Right hindlimb (tissue), 1 donor: ENCODE measurements at regions not wholly inside any gene's neighbourhood (a gene's known extent, or its start where the extent isn't known, plus 50 kb on each side); places are given as distances from the start of the nearest gene placed in this dataset.
"Not testable (repeated sequence)": the region's sequence is repeated elsewhere in the genome, so short reads cannot be mapped to it uniquely, and the experiment has no call there.

Source experiments
- DNase-seq: peaks from one replicate; pipeline ENCODE4 v3.0.0-alpha.2; 2018

DNA sequence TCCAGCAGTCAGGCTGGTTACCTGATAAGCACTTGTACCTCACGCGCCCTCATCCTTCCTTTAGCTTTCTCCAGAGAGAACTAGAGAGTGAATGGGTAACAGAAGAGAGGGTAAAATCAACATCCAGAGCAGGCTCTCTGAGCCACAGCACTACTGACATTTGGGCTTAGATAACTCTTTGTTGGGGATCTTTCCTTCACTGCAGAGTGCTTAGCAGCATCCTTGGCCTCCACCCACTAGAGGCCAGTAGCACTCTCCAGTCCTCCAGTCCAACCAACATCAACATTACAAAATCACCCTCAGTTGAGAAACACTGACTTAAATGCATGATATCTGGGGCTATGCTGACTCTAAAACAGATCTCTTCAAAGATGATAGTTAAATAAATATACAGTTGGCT lies 220.7 kb downstream of the TACR3 start:
- DNase-seq, result no peak

DNA sequence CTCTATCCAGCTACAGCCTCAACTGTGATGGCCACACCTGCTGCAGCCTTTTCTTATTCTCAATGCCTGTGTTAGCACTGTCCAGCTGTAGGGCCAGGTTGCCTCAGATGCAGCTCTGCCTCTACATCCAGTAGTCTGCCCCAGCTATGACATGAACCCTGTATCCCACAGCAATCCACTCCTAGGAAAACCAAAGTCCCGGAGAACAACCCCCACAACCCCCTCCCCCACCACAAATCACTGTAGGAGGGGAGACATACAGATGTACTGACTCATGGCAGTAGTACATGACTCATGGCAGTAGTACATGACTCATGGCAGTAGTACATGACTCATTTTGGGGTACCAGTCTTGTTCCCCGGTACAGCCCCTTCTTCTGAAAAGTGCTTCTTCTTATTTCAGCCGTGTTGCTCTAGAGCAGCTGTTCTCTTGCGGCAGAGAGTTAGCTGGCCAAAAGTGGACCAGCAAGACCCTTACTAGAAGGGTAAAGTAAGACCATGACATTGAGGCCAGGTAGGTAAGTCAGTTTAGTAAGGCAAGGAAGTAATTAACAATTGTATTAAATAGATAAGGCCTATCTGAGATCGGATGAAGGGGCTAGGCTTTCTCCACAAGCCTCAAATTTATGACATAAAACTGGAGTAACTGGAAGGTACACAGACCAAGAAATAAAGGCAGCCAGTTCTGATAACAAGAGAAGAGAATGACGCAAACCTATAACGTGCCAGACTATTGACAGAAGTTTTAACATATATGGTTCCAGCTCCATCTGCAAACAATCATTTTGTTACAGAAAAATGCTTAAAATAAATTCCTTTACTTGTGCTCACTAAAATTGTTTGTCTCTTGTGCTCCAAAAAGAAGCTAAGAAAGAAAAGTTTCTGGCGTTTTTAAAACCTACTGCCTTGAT lies 221.4 kb downstream of the TACR3 start:
- no peak for DNase-seq

DNA sequence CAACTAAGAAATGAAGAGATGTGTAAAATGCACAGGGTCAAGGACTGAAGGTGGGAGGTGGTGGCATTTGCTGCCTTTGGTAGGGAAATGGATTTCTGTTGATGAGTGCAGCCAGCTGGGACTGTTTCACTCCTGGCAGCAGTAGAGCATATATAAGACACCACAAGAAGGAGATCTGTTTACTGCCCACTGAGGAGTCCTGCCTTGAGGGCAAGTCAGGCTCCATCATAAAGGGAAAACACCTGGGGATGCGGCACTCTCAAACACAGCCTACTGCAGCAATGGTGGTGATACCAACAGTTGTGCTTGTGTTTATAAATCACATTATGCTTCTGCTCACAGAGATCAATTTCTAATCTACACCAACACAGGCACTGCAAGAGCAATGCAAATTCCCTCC lies 222.1 kb downstream of the TACR3 start:
- no peak for DNase-seq

DNA sequence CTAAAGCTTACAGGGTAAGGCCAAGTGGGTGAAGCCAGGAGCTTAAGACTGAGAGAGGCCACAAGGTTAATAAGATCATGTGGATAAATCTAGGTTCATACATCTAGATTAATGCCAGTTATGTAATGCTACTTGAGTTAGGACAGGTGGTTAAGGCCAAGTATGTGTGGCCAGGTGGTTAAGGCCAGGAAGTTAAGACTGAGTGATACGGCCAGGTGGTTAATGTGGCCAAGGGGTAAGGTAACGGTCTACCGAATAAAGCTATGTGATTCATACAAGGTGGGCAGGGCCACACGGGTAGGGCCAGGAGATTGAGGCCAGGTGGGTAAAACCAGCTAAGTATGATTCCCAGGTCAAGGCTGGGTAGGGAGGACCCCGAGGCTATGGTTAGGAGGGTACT lies 223.0 kb downstream of the TACR3 start:
- DNase-seq, result no peak

DNA sequence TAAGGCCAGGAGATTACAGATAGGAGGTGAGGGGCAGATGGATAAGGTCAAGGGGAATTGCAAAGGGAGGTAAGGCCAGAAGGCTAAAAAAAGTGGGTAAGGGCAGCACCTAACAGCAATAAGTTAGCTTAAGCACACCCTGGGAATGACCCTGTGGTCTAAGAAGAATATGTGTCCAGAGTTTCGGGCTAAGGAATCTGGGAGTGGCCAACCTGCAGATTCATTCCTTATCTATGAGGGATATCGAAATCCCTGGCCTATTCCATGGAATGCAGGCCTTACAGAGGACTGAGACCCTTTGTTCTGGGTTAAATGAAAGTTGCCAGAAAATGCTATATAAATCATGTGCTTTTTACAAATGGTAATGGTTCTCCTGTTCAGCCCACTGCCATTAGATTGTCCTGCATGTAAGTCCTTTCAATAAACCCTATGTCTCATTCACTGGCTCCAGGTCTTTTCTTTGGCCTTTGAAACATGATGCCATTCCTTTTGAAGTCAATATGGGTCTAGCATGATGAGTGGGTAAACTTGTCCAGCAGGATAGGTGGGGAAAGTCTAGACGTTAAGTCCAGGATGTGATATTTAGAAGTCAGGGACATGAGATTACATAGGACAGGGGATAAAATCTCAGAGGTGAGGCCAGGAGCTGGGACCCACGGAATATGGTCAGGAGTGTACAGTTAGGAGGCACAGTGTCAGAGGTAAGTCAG lies 226.2 kb downstream of the TACR3 start:
- no peak for DNase-seq

DNA sequence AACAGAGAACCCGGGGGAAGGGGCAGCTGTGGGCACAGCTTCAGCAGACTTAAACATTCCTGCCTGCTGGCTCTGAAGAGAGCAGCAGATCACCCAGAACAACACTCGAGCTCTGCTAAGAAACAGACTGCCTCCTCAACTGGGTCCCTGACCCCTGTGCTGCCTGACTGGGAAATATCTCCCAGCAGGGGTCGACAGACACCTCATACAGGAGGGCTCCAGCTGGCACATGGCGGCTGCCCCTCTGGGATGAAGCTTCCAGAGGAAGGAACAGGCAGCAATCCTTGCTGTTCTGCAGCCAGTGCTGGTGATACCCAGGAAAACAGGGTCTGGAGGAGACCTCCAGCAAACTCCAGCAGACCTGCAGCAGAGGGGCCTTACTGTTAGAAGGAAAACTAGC lies 234.5 kb downstream of the TACR3 start:
- DNase-seq, result not testable (repeated sequence)

DNA sequence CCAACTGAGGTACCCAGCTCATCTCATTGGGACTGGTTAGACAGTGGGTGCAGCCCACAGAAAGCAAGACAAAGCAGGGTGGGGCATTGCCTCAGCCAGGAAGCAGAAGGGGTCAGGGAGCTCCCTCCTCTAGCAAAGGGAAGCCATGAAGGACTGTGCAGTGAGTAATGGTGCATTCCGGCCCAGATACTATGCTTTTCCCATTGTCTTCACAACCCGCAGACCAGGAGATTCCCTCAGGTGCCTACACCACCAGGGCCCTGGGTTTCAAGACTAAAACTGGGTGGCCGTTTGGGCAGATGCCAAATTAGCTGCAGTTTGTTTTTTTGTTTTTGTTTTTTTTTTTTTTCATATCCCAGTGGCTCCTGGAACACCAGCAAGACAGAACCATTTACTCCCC lies 235.3 kb downstream of the TACR3 start:
- no peak for DNase-seq

DNA sequence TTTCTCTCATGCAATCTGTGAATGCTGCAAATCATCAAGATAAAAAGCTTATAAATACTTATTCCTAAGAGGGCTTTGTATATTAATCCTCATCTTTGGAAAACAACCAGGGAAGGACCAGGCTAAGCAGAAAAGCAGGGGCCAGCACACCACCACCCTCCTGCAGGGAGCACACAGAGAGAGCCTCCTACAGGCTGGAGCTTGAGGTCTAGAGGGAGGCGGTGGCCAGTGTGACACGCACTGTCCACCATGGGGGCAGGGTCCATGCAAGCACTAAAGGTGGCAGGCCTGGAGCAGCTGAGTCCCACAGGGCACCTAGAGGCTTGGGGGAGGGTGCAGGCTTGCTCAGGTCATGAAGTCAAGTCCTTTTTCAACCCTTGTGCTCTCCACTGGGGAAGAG lies 236.9 kb downstream of the TACR3 start:
- no peak for DNase-seq

DNA sequence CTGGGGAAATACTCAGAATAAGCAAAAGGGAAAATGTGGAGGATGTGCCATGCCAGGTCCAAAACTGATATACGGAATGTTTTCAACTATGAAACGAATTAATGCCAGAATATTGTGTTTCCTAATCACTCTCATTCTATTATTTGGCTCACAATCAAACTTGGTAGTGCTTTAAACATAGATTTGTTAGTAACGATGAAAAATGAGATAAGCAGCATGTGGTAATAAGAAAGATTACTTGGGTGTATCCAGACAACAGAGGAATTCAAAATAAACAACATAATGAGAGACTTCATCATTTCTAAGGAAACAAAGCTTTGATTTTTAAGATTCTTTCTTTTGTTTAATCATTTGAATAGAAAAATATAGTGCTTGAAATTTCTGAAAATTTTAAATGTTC lies 237.3 kb downstream of the TACR3 start:
- no peak for DNase-seq

DNA sequence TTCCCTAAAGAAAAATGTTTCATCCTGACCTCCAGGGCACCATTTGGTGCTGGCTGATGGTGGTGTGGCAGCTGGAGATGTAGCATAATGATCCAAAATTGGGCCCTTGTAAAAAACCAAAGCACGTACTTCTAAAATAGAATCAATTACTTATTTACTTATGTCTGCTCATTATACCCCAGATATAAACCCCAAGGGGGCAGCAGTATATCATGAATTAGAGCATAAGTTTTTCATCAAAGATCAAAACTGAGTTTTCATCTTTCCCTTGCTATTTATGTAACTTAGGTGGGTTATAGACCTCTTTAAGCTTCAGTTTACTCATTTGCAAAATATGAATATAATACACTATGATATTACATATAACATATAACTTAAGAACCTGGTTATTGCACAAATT lies 241.1 kb downstream of the TACR3 start:
- DNase-seq, result no peak

DNA sequence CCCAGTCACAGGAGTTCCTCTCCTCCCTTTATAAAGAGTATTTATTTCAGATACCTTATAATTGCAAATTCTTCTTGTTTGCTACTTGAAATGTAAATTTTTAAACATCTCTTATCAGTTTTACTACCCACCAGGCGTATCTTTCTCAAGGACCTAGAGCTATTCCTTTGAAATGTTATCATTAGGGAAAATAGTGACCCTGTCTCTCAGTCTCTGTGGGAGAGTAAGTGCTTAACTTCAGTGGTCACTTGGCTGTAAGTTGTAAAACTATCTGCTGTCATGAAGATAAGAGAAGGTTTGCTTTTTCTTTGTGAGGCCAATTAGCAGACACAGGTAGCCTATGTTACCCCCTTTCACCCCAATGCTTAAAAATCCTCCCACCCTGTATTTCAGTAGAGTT lies 241.6 kb downstream of the TACR3 start:
- no peak for DNase-seq

DNA sequence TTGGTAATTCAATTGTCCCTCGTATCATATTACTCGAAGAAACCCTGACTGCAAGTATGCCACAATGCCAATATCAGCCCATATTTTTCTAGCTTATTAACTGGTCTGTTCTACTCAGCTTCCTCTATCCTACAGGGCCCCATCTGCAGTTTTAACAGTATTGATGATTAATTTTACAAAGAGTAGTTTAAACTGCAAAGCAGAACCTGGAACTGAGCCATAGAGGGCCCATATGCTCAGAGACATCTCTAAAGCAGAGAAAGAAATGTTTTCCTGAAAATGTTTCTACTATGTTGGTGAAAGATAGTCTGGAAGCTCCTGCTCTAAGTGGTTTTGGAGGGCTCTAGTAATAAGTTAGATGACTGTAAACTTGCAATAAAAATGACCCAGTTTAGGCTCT lies 259.4 kb upstream of the CENPE start:
- DNase-seq, result no peak

DNA sequence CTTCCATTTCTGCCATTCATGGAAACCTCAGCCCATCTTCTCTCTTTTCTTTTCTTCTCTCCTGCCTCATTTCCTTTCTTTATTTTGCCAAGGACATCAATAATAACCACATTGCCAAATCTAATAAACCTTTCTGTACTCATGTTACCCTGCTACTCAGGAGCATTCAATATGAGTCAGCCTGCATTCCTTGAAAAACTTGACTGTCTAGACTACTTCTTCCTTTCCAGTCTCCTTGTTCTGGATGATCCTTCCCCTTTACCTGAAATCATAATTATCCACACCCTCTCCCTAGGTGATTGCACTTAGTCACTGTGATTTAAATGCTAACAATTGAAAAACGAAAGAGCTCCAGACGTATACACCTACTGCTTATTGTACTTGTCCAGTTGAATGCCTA lies 253.2 kb upstream of the CENPE start:
- DNase-seq, result no peak

DNA sequence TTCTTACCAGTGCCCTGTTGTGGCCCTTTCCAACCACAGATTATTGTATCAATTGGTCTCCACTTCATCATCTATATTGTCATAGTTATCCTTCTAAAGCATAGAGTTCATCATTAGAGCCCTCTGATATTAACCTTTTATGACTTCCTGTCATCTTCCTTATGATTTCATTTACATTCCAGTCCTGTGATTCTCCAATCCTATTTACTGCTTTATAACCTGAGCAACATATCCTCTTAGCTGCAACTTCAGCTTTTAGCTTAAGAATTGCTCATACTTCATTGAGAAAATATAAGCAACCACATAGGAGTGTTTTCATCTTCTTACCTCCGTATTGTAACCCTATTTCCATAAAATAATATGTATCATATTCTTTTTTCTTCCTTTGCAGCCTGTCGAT lies 252.6 kb upstream of the CENPE start:
- no peak for DNase-seq

DNA sequence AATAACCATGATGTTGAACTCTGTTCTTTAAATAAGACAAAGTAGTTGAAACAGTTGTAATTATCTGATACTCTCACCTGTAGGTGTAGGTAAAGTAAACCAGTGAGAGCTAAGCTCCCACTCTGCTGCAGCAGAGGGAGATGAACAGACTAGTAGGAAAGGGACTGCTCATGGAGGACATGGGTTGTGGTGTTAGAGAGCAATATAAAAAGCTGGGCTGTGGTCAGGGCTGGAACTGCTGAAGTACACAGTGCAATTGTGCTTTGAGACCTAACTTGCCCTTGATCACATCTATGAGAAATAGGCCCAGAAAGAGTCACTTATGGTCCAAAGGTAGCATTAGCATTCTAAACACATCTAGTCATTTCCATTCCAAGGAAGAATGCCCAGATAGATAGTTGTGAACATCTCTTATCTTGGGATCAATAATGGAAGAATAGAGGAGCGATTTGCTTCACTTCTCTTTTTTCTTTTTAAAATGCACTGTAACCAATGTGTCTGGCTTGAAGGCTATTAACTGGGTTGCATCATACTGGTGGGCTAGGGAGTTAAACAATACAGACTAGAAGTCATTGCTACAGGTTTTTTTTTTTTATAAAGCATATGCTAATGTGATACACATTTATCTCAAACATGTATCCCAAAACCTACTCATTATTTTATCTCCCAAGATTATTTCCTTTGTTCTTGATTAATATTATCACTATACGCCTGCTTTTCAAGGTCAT lies 251.3 kb upstream of the CENPE start:
- no peak for DNase-seq

DNA sequence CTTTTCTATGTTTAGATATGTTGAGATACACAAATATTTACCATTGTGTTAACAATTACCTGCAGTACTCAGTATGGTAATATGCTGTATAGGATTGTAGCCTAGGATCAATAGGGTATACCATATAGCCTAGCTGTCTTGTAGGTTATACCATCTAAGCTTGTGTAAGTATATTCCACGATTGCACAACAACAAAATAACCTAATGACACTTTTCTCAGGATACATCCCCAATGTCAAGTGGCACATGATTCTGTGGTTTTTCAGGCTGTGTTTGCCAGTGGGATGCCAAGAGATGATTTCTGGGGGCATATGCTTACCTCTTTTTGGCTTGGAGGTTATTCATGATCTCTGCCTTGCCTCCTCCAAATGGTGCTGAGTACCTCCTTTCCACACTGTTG lies 247.2 kb upstream of the CENPE start:
- no peak for DNase-seq

DNA sequence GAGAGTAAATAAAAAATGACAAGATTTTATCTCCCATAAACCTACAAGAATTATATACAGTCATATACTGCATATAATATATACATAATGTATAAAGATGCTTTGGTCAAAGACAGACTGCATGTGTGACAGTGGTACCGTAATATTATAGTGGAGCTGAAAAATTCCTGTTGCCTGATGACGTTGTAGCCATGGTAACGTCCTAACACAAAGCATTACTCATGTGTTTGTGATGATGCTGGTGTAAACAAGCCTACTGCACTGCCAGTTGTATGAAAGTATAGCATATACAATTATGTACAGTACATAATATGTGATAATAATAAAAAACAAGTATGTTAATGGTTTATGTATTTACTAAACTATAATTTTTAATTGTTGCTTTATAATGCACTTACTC lies 245.2 kb upstream of the CENPE start:
- DNase-seq, result no peak

DNA sequence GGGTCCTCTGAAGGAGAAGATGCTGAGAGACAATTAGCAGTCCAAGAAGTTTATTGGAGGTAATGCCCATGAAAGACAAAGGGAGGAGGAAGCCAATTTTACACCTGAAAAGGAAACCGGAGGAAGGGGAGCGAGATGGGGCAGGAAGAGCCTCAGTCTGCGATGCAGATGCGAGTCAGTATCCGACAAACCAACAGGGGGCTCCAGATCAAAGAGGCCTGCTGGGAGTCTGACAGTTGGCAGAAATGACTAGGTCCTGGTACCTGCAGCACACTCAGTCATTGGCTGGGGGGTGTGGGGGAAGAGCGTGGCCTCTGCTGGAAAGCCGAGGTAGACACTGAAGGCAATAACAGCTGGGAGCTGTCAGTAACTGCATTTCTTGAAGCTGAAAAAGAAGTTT lies 231.1 kb upstream of the CENPE start:
- DNase-seq, result no peak

DNA sequence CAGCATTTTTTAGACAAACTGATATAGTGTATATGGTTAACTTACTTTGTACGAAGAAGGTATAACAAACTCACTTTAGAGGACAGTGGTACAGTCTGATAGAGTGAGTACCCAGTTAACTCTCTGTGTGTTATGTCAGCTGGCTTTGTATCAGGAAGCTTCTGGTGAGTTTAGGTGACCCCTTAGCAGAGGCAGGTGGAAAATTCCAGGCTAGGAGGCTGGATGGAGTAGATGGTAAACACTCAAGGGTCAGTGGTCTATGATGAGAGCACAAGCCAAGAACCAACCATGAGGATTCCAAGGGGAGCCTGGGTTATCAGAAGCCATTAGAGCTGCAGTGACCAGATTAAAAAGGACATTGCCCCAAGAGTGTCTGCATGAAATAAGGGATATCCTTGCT lies 227.3 kb upstream of the CENPE start:
- no peak for DNase-seq

DNA sequence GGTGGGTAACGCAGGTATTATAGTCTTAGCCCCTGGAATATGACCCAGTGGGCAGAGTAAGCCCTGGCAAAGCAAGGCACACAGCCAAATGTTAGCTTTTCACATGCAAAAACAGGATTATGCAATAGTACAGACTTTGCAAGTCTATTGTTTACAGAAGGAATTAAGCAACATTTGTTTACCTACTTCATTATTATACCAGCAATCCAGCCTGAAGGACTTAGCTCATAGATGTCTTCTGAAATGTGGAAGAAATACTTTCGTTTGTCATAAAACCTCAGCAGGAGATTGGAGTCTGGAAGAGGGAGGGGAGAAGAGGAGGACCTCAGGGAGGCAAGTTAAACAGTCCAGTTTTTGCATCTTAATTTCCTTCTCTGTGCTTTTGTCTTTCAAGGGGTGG lies 226.7 kb upstream of the CENPE start:
- DNase-seq, result no peak

DNA sequence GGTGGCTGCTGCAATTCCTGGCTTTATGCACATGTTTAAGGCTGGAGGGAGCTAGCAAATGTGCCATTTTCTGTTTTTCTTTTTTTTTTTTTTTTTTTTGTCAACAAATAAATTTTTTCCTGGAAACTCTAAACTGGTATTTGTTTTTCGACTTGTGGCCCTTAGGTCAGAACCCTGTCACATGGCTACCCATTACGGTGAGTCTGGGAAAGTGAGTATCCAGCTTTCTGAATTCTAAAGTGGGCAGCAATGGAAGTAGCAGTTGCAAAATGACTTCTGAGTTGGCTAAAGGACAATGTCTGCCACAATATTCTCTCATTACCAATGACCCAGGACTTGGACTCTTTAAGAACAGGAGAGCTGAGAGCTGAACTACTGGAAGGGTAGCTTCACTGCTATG lies 225.1 kb upstream of the CENPE start:
- no peak for DNase-seq

DNA sequence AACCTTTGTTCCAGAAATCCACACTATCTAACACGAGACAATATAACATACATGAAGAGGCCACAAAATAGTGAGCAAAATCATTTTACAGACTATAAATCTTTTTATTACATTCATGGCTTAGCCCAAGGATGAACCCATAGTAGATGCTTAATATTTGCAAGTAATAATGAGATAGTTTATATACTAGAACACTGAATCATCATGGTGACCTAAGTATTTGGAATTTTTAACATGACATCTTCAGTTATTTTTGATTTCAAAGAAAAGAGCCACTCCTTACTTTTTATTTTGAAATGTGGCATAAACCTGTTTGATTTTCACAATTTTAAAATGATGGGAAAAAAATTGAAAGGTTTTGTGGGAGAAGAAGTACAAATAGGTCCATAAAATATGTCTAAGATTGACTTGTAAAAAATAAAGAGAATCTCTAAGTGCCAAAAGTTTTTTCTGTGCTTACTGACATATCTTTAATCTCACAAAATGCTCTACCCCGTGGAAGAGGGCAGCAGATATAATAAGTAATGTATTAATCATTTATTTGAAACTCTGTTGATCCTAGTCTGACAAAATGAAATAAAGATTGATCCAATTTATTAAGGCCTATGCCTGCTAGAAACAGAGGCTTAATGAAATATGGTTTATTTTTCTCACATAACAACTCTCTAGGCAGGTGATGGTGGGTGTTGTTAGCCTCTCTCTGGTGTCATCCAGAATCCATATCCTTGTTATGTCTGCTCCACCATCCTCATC lies 224.5 kb upstream of the CENPE start:
- DNase-seq, result no peak

DNA sequence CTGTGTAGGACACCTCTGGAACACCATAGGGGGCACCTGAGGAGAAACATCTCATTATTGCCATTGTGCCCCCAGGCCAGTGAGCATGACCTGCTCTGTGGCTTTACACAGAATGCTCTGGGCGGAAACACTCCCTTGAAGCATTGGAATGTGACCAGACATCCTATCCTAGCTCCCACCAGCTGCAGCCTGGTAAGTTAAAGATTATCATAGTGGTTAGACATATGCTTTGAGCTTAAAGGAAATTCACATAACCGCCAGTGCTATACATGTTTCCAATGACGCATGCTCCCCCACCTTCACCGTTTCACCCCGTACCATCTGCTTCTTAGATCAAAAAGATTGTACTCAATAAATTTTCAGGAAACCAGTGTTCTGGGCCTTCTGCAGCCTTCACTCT lies 217.7 kb upstream of the CENPE start:
- no peak for DNase-seq
